ENCODE measurements at regions not wholly inside any gene's neighbourhood (a gene's known extent, or its start where the extent isn't known, plus 50 kb on each side); places are given as distances from the start of the nearest gene placed in this dataset.

DNA sequence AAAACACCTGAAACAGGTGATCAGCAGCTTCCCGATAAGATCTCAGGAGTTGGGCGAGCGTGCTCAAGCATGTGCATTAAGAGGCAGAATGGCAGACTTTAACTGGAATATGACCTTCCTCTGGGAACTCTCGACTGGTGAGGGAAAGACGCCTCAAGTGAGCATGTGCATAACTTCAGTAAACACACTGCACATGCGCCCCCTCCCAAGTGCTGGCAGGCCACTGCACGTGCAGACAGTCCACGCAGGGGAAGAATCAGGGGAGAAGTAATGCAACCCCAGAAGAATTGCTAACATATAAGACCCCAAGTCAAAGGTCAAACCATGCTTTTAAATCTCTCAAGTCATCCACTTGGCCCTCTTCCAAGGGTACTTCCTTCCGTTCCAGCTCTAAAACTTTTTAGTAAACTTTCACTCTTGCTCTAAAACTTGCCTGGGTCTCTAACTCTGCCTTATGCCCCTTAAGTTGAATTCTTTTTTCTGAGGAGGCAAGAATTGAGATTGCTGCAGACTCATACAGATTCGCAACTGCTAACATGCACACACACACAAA lies 541.0 kb downstream of the TNS3 start:
- no peak for DNase-seq

- DNase-seq = no peak
Observed at GRCh38 chr7:47039904-47040303, 542.0 kb downstream of the TNS3 start.

- DNase-seq = no peak
Observed at GRCh38 chr7:47039089-47039648, 542.7 kb downstream of the TNS3 start.

GRCh38 chr7:47038621-47039020 lies 543.3 kb downstream of the TNS3 start:
- no peak for DNase-seq

- DNase-seq = no peak
Observed at GRCh38 chr7:47037607-47038006, 544.3 kb downstream of the TNS3 start.

DNA sequence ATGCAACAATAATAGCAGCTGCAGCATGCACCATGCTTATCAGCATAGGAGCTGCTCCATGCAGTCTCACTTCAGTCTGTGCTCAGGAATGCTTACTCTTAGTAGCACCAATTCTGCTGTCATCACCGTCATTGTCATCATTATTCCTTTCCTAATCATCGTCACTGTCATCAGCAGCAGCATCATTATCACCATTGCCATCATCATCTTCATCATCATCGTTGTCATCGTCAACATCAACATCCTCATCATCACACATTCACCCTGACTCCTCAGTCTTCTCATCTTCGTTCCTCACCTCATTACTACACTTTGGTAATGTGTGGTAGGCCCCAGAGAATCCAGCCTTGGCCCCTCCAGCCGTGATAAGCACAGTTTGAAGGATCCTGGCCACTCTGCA lies 545.0 kb downstream of the TNS3 start:
- no peak for DNase-seq

GRCh38 chr7:47035522-47035921 lies 546.4 kb downstream of the TNS3 start:
- no peak for DNase-seq

GRCh38 chr7:47034180-47034579 lies 547.7 kb downstream of the TNS3 start:
- DNase-seq = no peak

DNA sequence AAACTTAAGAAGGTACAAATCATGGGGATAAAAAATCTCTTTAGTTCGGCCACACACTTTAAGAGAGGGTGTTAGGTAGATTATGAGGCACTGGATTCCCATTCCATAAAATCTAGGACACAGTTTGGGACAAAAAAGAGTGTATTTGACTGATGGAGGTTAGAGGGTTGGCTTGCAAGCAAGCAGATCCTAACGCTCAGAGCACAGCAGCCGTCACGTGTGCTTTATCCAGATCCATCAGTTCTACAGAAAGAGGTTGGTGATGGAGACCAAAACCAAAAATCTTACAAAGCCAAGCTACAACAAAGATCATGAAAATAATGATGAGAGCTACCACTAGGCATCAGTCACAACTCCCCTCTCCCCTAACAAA lies 549.4 kb downstream of the TNS3 start:
- no peak for DNase-seq

DNA sequence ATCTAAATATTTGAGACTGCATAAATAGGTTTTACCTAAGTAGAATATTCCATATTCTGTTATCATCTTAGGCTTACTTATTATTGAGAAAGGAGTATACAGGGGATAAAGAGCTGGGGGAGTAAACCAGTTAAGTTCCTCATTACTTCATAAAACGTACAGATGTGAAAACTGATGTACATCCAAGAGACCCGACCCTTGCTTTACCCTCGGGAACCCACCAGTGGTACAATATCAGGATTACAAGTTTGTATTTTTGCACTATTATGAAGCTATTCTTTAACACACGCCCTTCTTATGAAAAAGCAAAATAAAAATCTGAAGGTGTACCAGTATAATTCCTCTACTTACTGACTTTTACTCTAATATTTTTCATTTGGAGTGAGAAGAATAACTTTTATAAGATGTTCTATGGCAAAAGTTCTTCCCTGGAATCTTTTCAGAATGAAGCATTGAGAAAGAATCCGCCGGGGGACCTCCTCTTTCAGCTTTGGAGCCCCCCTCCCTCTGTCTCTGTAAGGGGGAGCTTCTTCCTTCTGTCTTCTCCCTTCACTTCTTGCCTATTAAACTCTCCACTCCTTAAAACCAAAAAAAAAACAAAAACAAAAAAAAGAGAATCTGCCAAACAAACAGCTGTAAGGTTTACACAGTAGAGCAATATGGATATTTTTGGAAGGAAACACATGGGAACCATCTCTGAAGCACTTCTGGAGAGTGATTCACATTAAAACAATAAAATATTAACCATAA lies 550.0 kb downstream of the TNS3 start:
- no peak for DNase-seq

DNA sequence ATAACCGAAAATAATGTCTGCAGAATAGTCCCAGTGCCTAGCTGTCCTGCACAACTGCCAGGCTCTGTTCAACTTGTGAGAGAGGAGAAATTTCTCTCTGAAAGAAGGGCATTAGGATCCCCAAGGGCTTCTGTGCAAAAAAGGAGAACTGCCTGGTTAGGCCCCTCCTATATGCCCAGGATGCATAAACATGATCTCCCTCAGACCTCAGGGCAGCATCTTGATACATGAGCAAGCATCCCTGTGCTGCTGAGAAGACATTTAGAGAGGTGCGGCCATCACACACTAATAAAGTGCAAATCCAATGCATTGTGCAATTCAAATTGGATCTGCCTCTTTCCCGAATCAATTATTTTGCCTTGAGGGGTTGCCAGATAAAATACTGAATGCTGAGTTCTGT lies 553.6 kb downstream of the TNS3 start:
- DNase-seq = no peak

GRCh38 chr7:47027695-47028240 lies 554.1 kb downstream of the TNS3 start:
- no peak for DNase-seq

- no peak for DNase-seq
Observed at GRCh38 chr7:47026780-47027361, 555.0 kb downstream of the TNS3 start.

GRCh38 chr7:47024991-47025390 lies 556.9 kb downstream of the TNS3 start:
- no peak for DNase-seq

DNA sequence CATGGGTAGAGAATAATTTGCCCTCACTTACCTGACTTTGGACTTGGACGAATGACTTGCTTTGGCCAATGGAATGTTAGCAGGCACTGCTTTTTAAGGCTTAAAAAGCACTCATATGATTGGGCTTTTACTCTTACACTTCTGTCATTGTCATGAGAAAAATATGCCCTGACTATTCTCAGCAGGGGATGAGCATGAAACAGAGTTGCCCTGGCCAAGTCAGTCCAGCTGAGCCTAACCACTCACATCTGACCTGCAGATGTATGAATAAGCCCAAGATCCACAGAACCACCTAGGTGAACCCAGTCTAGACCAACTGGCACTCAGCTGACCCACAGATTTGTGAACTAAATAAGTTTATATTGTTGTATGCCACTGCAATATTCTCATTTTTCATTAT lies 573.5 kb downstream of the TNS3 start:
- DNase-seq = no peak

DNA sequence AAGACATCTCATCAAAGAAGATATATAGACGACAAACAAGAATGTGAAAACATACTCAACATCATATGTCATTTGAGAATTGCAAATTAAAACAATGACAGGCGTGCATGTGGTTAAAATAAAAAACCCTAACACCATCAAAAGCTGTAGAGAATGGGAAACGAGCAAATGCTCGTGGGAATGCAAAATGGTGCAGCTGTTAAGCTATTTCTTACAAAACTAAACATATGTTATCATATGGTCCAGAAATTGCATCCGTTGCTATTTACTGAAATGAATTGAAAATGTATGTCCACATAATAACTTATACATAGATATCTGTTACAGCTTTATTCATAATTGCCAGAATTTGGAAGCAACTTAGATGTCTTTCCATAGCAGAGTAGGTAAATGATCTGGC lies 574.4 kb downstream of the TNS3 start:
- no peak for DNase-seq

GRCh38 chr7:47000561-47000960 lies 581.4 kb downstream of the TNS3 start:
- no peak for DNase-seq

DNA sequence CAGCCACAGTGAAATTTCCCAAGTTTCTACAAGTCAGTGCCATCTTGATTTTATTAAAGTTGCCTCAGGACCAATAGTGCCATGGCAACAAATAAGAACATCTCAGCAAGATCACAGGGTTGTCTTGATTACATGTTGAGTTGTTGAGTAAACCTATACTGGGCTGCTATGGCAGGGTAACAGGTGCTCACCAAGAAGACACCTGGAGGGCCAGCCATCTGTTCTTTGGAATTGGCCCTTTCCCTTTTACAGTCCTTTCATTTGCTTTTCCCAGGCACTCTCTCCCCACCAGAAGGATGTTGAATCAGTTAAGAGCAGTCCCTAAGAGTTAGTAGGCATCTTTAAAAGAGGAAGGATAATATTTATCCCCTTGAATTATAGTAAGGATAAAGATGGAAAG lies 582.0 kb downstream of the TNS3 start:
- DNase-seq = no peak

DNA sequence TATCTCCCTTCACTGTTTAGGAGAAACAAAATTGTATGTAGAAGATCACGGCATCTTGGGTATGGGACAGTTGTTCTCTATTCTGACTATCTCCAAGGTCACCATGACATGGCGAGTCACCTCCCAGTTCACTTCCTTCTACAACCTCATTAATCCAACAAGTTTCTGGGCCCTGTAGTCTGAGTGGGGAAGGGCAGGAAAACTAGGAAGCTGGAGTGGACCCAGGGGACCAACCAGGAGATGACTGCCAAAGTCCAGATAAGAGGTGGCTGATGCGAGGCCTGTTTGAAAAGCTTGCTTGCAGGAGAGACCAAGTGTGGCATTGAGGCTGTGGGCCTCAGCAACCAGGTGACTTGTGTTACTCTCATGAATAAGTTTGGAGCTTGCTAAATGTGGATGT lies 584.9 kb downstream of the TNS3 start:
- DNase-seq = no peak

- DNase-seq = no peak
Observed at GRCh38 chr7:46993396-46993795, 588.5 kb downstream of the TNS3 start.

DNA sequence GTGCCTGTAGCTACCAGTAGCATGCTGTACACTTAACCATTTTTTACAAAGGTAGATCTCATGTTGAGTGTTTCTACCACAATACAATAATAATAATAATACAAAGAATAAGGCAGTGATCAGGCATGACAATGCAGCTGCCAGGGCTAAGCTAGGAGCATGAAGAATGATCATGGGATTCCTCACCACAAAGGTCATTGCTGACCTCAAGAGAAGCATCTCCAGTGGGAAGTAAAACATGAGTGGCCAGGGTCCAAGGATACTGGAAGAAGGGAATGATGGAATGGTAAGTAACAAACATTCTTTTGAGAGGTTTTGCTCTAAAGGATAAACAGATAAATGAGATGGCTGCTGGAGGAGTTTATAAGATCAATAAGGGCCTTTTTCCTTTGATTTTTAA lies 591.1 kb downstream of the TNS3 start:
- no peak for DNase-seq

DNA sequence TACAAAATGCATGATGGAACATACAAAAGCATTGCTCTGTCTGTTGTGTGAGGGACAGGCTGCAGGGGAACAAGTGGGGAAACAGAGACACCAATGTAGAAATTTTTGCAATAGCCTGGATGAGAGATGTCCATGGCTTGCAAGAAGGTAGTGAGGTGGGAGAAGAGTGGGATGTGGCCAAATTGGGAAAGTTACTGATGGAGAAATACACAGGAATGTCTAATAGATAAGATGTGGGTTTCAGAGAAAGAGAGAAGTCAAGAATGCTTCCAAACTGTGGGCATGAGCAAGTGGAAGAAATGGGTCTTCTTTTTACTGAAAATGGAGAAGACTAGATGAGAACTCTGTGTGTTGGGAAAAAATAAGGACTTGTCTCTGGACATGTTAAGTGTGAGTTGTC lies 592.7 kb downstream of the TNS3 start:
- no peak for DNase-seq

DNA sequence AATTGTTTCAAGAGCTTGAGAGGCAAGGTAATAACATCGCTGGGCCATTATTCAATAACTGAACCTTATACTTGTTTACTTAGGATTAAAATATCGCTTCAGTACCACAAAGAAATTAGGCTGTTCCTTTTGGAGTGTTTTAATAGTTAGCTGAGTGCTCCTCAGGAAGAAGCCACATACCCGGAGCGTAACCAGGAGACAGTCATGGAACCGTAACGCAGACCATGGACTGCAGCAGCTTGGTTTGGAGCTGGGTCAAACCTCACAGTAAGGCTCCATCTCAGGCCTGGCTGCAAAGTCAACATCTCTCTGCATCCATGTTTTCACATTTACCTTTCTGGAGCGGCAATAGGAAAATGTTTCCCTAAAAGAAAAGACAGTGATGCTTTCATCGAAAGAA lies 599.0 kb downstream of the TNS3 start:
- DNase-seq = no peak

- DNase-seq = no peak
Observed at GRCh38 chr7:46979439-46979838, 602.5 kb downstream of the TNS3 start.

All from CD4-positive, alpha-beta T cell treated with Interleukin-21 for 1 hour (primary cell).